IMR-90 (cell line): ENCODE measurements at regions not wholly inside any gene's neighbourhood (a gene's known extent, or its start where the extent isn't known, plus 50 kb on each side); places are given as distances from the start of the nearest gene placed in this dataset.
"Not testable (repeated sequence)": the region's sequence is repeated elsewhere in the genome, so short reads cannot be mapped to it uniquely, and the experiment has no call there.

ENCODE experiments used
- ATAC-seq: fragments of 200-7000 bp; cut with Tn5 transposase; 2 replicates; pipeline ENCODE4 v1.9.1; 2020; ENCODE audit warnings: low read depth, mild to moderate bottlenecking, moderate library complexity
- BruUV-seq: library from RNA; stranded (reverse); fragments of 400-500 nt; replicated peaks from 2 replicates; lab custom pipeline; 2021; lab: Mats Ljungman, UMichigan
- CTCF ChIA-PET: fragments of 300-600 bp; formaldehyde crosslinking; extraction: SDS; loops from one replicate; lab custom pipeline; 2021; ENCODE audit warnings: antibody characterized with exemption; lab: Yijun Ruan, JAX
- POLR2A ChIA-PET: fragments of 300-600 bp; sonication (Branson Sonifier 250); formaldehyde crosslinking; loops from one replicate; lab custom pipeline; 2022; ENCODE audit warnings: antibody characterized with exemption; ENCODE audit not compliant: unreplicated experiment; lab: Charles Lee
- DNase-seq: peaks from one replicate; pipeline ENCODE4 v3.0.0; 2013
- H2AFZ ChIP-seq: replicated peaks from 2 replicates; pipeline ENCODE3; 2013; ENCODE audit warnings: low read length, mild to moderate bottlenecking; ENCODE audit not compliant: poor library complexity
- H2AK5ac ChIP-seq: 2 replicates; pipeline ENCODE4 v1.6.1; 2013; ENCODE audit warnings: low read depth, low read length, inconsistent platforms
- H2AK9ac ChIP-seq: replicated peaks from 2 replicates; pipeline ENCODE3; 2013; ENCODE audit warnings: mild to moderate bottlenecking, low read depth, low read length, moderate library complexity; ENCODE audit not compliant: poor library complexity
- H2BK120ac ChIP-seq: 2 replicates; pipeline ENCODE4 v1.6.1; 2013; ENCODE audit warnings: low read depth, low read length, inconsistent platforms
- H2BK15ac ChIP-seq: 3 replicates; pipeline ENCODE4 v1.6.1; 2013; ENCODE audit warnings: low read depth, low read length, inconsistent platforms
- H2BK20ac ChIP-seq: 2 replicates; pipeline ENCODE4 v1.6.1; 2013; ENCODE audit warnings: low read depth, mild to moderate bottlenecking, inconsistent platforms, low read length, moderate library complexity
- H2BK5ac ChIP-seq: 2 replicates; pipeline ENCODE4 v1.6.1; 2013; ENCODE audit warnings: mild to moderate bottlenecking, low read depth, low read length, inconsistent platforms; ENCODE audit not compliant: poor library complexity, severe bottlenecking
- H3K14ac ChIP-seq: replicated peaks from 2 replicates; pipeline ENCODE4 v1.6.1; 2013; ENCODE audit warnings: low read depth, low read length, inconsistent platforms
- H3K18ac ChIP-seq: 2 replicates; pipeline ENCODE4 v1.6.1; 2013; ENCODE audit warnings: low read depth, low read length, control low read depth
- H3K23ac ChIP-seq: 2 replicates; pipeline ENCODE4 v1.6.1; 2013; ENCODE audit warnings: low read depth, low read length, inconsistent platforms
- H3K27ac ChIP-seq: 2 replicates; pipeline ENCODE4 v1.5.1; 2013; ENCODE audit warnings: mild to moderate bottlenecking, control low read depth, low read length; ENCODE audit not compliant: insufficient read depth
- H3K27me3 ChIP-seq: 2 replicates; pipeline ENCODE4 v1.6.1; 2013; ENCODE audit warnings: low read length; ENCODE audit not compliant: control insufficient read depth, insufficient read depth
- H3K36me3 ChIP-seq: 2 replicates; pipeline ENCODE4 v1.6.1; 2013; ENCODE audit warnings: low read length, mixed read lengths; ENCODE audit not compliant: control insufficient read depth, insufficient read depth
- H3K4ac ChIP-seq: 2 replicates; pipeline ENCODE4 v1.6.1; 2013; ENCODE audit warnings: low read depth, low read length, inconsistent platforms
- H3K4me1 ChIP-seq: 2 replicates; pipeline ENCODE4 v1.6.1; 2013; ENCODE audit warnings: low read length, mixed read lengths; ENCODE audit not compliant: control insufficient read depth, insufficient read depth
- H3K4me2 ChIP-seq: 2 replicates; pipeline ENCODE4 v1.6.1; 2013; ENCODE audit warnings: low read depth, mild to moderate bottlenecking, control low read depth, low read length, moderate library complexity
- H3K4me3 ChIP-seq: 2 replicates; pipeline ENCODE4 v1.5.1; 2013; ENCODE audit warnings: low read depth, mild to moderate bottlenecking, control low read depth, low read length, moderate library complexity; ENCODE audit not compliant: insufficient read depth
- H3K56ac ChIP-seq: 2 replicates; pipeline ENCODE4 v1.6.1; 2013; ENCODE audit warnings: low read length, inconsistent platforms; ENCODE audit not compliant: insufficient read depth; ENCODE audit errors: extremely low read depth
- H3K79me1 ChIP-seq, 2 experiments: 2 replicates each; pipeline ENCODE4 v1.6.1; 2013; ENCODE audit warnings: low read length in 2 of 2, inconsistent platforms in 1 of 2, low read depth in 1 of 2
- H3K9ac ChIP-seq: 2 replicates; pipeline ENCODE4 v1.6.1; 2013; ENCODE audit warnings: low read depth, low read length, control low read depth
- H3K9me1 ChIP-seq: 2 replicates; pipeline ENCODE4 v1.6.1; 2013; ENCODE audit warnings: low read length, inconsistent platforms; ENCODE audit not compliant: insufficient read depth
- H3K9me3 ChIP-seq: 2 replicates; pipeline ENCODE4 v1.6.1; 2013; ENCODE audit warnings: low read length; ENCODE audit not compliant: control insufficient read depth, insufficient read depth
- H4K20me1 ChIP-seq: 2 replicates; pipeline ENCODE4 v1.6.1; 2013; ENCODE audit warnings: low read length, inconsistent platforms; ENCODE audit not compliant: insufficient read depth
- H4K5ac ChIP-seq: 2 replicates; pipeline ENCODE4 v1.6.1; 2013; ENCODE audit warnings: mild to moderate bottlenecking, low read depth, low read length, control low read depth
- H4K8ac ChIP-seq, 2 experiments: 2 replicates each; pipeline ENCODE4 v1.6.1; 2013; ENCODE audit warnings: low read depth in 2 of 2, low read length in 2 of 2, control low read depth in 1 of 2, inconsistent platforms in 1 of 2
- H4K91ac ChIP-seq: 2 replicates; pipeline ENCODE4 v1.6.1; 2013; ENCODE audit warnings: low read depth, low read length, inconsistent platforms; ENCODE audit not compliant: insufficient read depth
- WGBS, 2 experiments: methylation state at CpG; one replicate each; pipeline versions ENCODE4 v1.1.5 to v1.1.7; 2013; ENCODE audit warnings: missing lambda C conversion rate in 2 of 2; ENCODE audit not compliant: insufficient read length in 1 of 2; ENCODE audit errors: extremely low coverage in 2 of 2; 5-methylcytosine and 5-hydroxymethylcytosine counted together
- dilution Hi-C: fragments of 300-500 bp; cut with HindIII; formaldehyde crosslinking; loops from one replicate; pipeline ENCODE4 v1.14.3; 2018; ENCODE audit warnings: low sequenced_read_pairs; ENCODE audit not compliant: unreplicated experiment
- in situ Hi-C: fragments of 300-500 bp; cut with MboI; formaldehyde crosslinking; loops from 3 replicates; pipeline ENCODE4 v1.14.3; 2019; ENCODE audit warnings: low sequenced_read_pairs, inconsistent platforms, mixed read lengths
- intact Hi-C: fragments of 100-400 bp; cut with micrococcal nuclease; formaldehyde crosslinking; loops from 2 replicates; pipeline ENCODE4 v1.10.0; 2022

GRCh38 chr6:57986584-57986983 is 669.2 kb downstream of the PRIM2 start:
- H4K91ac ChIP-seq, H2BK15ac ChIP-seq, dilution Hi-C loops, H2BK5ac ChIP-seq, POLR2A ChIA-PET, H2AK5ac ChIP-seq, H4K5ac ChIP-seq, intact Hi-C loops, BruUV-seq, DNase-seq, H3K27me3 ChIP-seq, H3K9me3 ChIP-seq, H3K4me3 ChIP-seq, H3K27ac ChIP-seq, H2BK120ac ChIP-seq, H3K4me1 ChIP-seq, H2AFZ ChIP-seq, H4K20me1 ChIP-seq, ATAC-seq, H3K36me3 ChIP-seq, H3K18ac ChIP-seq, H3K56ac ChIP-seq, H3K4me2 ChIP-seq, CTCF ChIA-PET, H3K4ac ChIP-seq, H3K14ac ChIP-seq, in situ Hi-C loops, H2BK20ac ChIP-seq, H3K23ac ChIP-seq, H3K79me1 ChIP-seq, H3K9me1 ChIP-seq, H3K9ac ChIP-seq, H2AK9ac ChIP-seq, H4K8ac ChIP-seq: not testable (repeated sequence)
- no CpG with 5 or more reads among the region's 2 CpGs for WGBS, 2 experiments

GRCh38 chr6:57989520-57990080 is 672.2 kb downstream of the PRIM2 start:
- WGBS, 2 experiments, result no CpG with 5 or more reads among the region's 2 CpGs
- H3K4me3 ChIP-seq, H3K4me1 ChIP-seq, dilution Hi-C loops, H3K27me3 ChIP-seq, H3K14ac ChIP-seq, H2AK9ac ChIP-seq, H3K4me2 ChIP-seq, H3K27ac ChIP-seq, H3K18ac ChIP-seq, H2BK20ac ChIP-seq, in situ Hi-C loops, H4K5ac ChIP-seq, H3K9me3 ChIP-seq, intact Hi-C loops, DNase-seq, H3K23ac ChIP-seq, H3K56ac ChIP-seq, H3K4ac ChIP-seq, H2AK5ac ChIP-seq, H3K9me1 ChIP-seq, H4K91ac ChIP-seq, H2BK15ac ChIP-seq, POLR2A ChIA-PET, H2BK120ac ChIP-seq, H3K9ac ChIP-seq, H2BK5ac ChIP-seq, ATAC-seq, H3K79me1 ChIP-seq, H4K20me1 ChIP-seq, BruUV-seq, H2AFZ ChIP-seq, H4K8ac ChIP-seq, CTCF ChIA-PET, H3K36me3 ChIP-seq: not testable (repeated sequence)
